Glomerular endothelial cell (primary cell): ENCODE measurements at regions not wholly inside any gene's neighbourhood (a gene's known extent, or its start where the extent isn't known, plus 50 kb on each side); places are given as distances from the start of the nearest gene placed in this dataset.

Source experiments
- DNase-seq: peaks from one replicate; pipeline ENCODE4 v3.0.0-alpha.2; 2011; ENCODE audit warnings: low read depth, low spot score; ENCODE audit errors: extremely low read depth

- no peak for DNase-seq
These were observed 248.2 kb upstream of the VEPH1 start for GRCh38 chr3:157751386-157751785.

DNA sequence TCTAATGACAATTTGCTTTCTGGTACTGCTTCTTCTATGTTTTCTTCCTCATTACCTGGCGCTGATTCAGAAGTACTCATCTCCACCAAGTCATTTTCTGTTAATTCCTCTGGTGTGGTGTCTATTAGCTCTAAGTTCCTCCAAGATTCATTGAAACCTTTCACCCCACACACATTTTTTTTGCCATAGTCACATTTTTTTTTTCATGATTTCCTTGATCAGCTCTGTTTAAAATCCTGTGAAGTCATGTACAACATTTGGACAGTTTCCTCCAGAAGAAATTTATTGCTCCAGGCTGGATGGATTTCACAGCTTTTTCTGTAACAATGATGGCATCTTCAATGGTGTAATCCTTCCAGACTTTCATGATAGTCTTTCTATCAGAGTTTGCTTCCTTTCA is 243.2 kb upstream of the VEPH1 start:
- no peak for DNase-seq

DNA sequence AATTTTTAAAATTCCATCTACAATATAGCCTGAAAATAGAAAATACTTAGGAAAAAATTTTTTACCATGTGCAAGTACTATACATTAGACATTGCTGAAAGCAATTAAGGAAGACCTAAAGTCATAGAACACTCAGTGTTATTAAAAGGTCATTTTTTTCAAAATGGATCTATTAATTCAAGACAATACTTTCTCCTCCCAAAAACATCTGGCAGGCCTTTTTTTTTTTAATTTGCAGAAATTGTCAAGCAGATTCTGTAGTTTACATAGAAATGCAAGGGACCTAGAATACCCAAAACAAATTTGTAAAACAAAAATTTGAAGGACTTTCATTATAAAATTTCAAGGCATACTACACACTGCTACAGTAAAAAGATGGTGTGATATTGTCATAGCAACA is 238.4 kb upstream of the VEPH1 start:
- no peak for DNase-seq

DNA sequence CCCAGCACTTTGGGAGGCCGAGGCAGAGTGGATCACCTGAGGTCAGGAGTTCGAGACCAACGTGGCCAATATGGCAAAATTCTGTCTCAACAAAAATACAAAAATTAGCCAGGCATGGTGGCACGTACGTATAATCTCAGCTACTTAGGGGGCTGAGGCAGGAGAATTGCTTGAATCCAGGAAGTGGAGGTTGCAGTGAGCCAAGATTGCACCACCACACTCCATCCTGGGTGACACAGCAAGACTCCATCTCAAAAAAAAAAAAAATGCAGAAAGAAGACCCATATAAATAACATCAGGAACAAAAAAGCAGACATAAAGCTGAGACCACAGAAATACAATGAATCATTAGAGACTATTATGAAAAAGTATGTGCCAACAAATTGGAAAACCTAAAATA is 235.2 kb upstream of the VEPH1 start:
- no peak for DNase-seq

DNA sequence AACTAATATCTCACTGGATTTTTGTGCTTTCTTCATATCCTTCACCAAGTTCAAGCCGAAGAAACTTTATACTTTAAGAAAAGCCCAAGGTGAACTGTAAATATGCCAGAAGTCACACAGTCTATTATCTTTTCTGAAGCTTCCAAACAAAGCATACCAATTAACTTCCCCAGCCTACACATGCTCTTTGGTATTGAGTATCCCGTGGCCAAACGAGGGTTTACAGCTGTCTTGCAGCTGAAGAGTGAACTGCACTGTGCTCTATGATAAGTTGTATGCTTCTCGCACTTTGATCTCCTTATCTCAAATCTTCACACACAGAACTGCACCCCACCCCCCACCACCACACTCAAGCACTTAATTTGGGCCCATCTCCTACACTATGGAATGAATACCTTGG is 215.6 kb upstream of the VEPH1 start:
- DNase-seq, result no peak

DNA sequence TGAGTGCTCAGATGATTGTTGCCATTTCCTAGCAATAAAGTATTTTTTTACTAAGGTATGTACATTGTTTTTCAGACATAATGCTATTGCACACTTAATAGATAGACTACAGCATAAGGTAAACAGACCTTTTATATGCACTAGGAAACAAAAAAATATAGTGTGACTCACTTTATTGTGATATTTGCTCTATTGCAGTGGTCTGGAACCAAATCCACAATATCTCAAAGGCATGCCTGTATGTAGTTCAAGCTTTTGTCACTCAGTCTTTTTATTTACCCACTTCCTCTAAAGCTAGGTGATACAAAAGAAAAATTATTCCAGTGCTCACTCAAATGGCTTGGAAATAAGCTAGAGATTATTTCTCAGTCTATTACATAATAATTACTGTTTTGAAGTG is 209.9 kb upstream of the VEPH1 start:
- DNase-seq, result no peak

- no peak for DNase-seq
These were observed 202.0 kb upstream of the VEPH1 start for GRCh38 chr3:157705258-157705657.

- DNase-seq, result no peak
These were observed 197.2 kb upstream of the VEPH1 start for GRCh38 chr3:157700405-157700804.

- DNase-seq, result no peak
These were observed 192.4 kb upstream of the VEPH1 start for GRCh38 chr3:157695586-157695985.

- DNase-seq, result no peak
These were observed 191.9 kb upstream of the VEPH1 start for GRCh38 chr3:157695103-157695502.

GRCh38 chr3:157693762-157694161 is 190.5 kb upstream of the VEPH1 start:
- DNase-seq, result no peak

GRCh38 chr3:157692468-157692867 is 189.3 kb upstream of the VEPH1 start:
- no peak for DNase-seq

DNA sequence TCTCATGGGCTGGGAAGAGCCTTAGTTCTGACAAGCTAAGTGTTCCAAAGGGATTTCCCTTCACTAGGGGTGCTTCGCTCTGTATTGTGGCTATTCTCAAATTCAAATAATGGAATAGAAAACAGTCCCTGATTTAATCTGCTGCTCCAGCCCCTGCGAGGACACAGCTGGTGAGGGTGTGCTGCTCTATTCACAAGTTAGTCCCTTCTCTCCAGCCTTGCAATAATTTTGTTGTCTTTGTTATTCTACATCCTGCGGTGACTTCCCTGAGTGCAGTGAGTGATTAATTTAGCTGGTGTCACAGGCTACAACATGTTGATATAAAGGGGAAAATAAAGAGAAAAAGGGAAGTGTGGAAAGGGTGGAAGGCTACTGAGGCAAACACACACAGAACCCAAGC is 180.5 kb upstream of the VEPH1 start:
- DNase-seq, result no peak

DNA sequence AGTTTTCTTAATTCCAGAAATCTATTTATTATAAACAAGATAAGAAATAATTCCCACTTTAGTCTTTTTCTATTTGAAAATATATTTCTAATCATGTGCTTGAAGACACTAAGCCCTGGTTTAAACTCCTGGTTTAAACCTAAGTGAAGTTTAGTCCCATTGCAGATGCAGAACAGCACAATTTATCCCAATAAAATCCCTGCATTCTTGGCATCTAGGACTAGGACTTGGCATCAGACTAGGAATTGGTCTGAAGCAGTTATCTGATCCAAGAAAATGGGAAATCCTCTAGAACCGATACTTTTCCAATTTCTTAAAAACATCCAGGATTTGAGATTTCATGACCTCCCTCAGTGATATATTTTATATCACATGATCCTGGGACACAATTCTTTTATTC is 168.8 kb upstream of the VEPH1 start:
- no peak for DNase-seq

DNA sequence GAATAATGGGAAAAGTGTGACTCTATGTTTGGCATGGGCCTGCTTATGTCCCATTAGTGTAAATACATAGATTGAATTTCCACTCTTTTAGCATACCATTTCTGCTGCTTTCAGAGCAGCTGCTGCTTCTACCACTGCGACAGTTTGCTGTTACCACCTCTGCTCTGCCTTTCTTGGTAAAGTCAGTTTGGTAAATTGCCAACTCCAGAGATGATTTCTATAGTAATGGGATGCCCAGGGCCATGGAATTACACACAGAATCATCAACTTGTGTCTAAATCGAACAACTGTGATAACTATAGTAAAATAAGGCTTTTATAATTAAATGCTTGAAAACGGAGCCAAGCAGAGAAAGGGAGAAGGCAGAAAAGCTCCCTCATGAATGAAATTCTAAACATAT is 168.4 kb upstream of the VEPH1 start:
- DNase-seq, result no peak

GRCh38 chr3:157669416-157669815 is 166.2 kb upstream of the VEPH1 start:
- no peak for DNase-seq

- no peak for DNase-seq
These were observed 164.3 kb upstream of the VEPH1 start for GRCh38 chr3:157667493-157667892.

- DNase-seq, result no peak
These were observed 159.0 kb upstream of the VEPH1 start for GRCh38 chr3:157662171-157662570.

- DNase-seq, result no peak
These were observed 157.6 kb upstream of the VEPH1 start for GRCh38 chr3:157660847-157661246.

DNA sequence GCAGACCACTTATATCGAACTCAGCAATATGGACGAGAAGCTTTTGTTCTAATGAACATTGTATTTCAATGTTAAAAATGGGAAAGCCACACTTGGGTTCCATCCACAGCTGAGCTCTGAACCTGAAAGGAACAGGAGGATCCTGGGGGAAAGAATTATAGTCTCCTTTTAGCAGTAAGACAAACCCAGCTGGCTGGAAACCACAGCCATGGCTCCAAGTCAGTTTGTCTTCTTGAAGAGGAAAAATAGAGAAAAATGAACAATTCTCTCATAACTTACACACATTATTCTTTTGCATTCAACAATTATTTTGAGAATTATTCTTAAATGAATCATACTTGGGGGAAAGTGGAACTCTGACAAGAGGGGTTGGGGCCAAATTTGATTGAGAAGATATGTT is 149.2 kb upstream of the VEPH1 start:
- no peak for DNase-seq

GRCh38 chr3:157650699-157651098 is 147.5 kb upstream of the VEPH1 start:
- no peak for DNase-seq

GRCh38 chr3:157650172-157650571 is 147.0 kb upstream of the VEPH1 start:
- no peak for DNase-seq

GRCh38 chr3:157649511-157649910 is 146.3 kb upstream of the VEPH1 start:
- DNase-seq, result no peak

DNA sequence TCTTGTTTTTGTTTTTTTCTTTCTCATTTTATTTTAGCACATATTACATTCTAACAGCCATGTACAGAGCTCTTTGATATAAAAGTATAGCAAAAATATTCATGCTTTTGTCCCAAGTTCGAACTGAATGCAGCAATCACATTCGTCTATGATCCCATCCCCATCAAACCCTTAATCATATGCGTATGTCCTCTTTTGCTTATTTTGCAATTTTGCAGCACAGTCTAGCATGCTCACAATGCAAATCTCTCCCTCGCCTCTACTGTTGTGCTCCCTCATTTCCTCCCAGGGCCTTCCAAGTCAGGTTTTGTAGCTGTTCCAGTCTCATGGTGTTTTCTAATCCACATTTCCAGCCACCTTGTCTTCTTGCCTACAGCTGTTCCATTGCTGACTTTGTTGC is 144.6 kb upstream of the VEPH1 start:
- DNase-seq, result no peak
